ENCODE measurements at regions not wholly inside any gene's neighbourhood (a gene's known extent, or its start where the extent isn't known, plus 50 kb on each side); places are given as distances from the start of the nearest gene placed in this dataset.

DNA sequence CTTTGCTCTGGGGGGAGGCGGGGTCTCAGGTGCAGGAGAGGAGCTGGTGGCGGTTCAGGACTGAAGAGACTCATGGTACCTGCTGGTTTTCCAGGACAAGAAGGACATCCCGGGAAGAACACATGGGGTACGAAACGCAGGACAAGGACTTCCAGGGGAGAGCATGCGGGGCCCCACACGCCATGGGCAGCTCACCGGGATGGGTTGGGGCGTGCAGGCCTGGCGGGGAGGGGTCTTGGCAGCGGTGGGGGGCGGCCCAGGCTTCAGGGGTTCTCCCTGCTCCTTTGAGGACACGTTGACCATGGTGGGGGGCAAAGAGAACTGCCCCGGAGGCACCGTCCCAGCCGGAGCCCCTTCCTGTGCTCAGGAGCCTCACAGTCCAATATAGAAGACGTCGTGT lies 673.2 kb downstream of the BRD1 start:
- Histone ChIP-seq H4K91ac (ENCODE audit: insufficient read depth, low read depth, low read length) (no peak overlapping the region), H2BK5ac (ENCODE audit: low read depth, low read length, poor library complexity, severe bottlenecking) (no peak overlapping the region), H2AK9ac (replicated peaks; ENCODE audit: low read depth, low read length, poor library complexity) (no peak overlapping the region), H3K9ac (ENCODE audit: low read depth, low read length) (no peak overlapping the region), H3K9me1 (ENCODE audit: insufficient read depth, low read length) (no peaks in the 10 kb centered on the region), H2BK20ac (ENCODE audit: low read depth, low read length) (no peak overlapping the region), H3K18ac (ENCODE audit: low read depth, low read length) (no peak overlapping the region), H3K4me2 (ENCODE audit: low read depth, low read length) (no peak overlapping the region), H3K4me3 (ENCODE audit: insufficient read depth, low read depth, low read length) (no peak overlapping the region), H3K36me3 (ENCODE audit: control insufficient read depth, insufficient read depth, low read length) (no peaks in the 10 kb centered on the region), H4K8ac (ENCODE audit: low read depth in 2 of 2, low read length in 2 of 2) (no peak overlapping the region), H2AFZ (replicated peaks; ENCODE audit: low read length, poor library complexity) (no peak overlapping the region), H3K27ac (ENCODE audit: insufficient read depth, low read length) (no peak overlapping the region), H3K56ac (ENCODE audit: extremely low read depth, insufficient read depth, low read length) (no peak overlapping the region), H4K20me1 (ENCODE audit: insufficient read depth, low read length) (no peaks in the 10 kb centered on the region), H3K4ac (ENCODE audit: low read depth, low read length) (no peak overlapping the region), H2BK15ac (ENCODE audit: low read depth, low read length) (no peak overlapping the region), H3K14ac (replicated peaks; ENCODE audit: low read depth, low read length) (no peak overlapping the region), H3K23ac (ENCODE audit: low read depth, low read length) (no peak overlapping the region), H2BK120ac (ENCODE audit: low read depth, low read length) (no peak overlapping the region), H3K4me1 (ENCODE audit: control insufficient read depth, insufficient read depth, low read length) (no peaks in the 10 kb centered on the region), H2AK5ac (ENCODE audit: low read depth, low read length) (no peak overlapping the region), H3K27me3 (ENCODE audit: control insufficient read depth, insufficient read depth, low read length) (no peaks in the 10 kb centered on the region), H3K9me3 (ENCODE audit: control insufficient read depth, insufficient read depth, low read length) (peaks cover 71% of the 10 kb centered on the region), H3K79me1 (ENCODE audit: low read depth in 1 of 2, low read length in 2 of 2) (no peaks in the 10 kb centered on the region), H4K5ac (ENCODE audit: low read depth, low read length) (no peak overlapping the region)
- dilution Hi-C loops (cut with HindIII; ENCODE audit: low sequenced_read_pairs, unreplicated experiment) = no loop called here
- no TSS peak for BruUV-seq (replicated peaks)
- CTCF ChIA-PET = no interaction called here
- TF ChIP-seq MXI1 (IDR thresholded peaks at IDR 0.05; ENCODE audit: borderline replicate concordance, low read depth, low read length) (no peak), CEBPB (IDR thresholded peaks at IDR 0.05; ENCODE audit: low read depth, low read length) (no peak), MAFK (IDR thresholded peaks at IDR 0.05; ENCODE audit: low read depth, low read length) (no peak), CHD1 (IDR thresholded peaks at IDR 0.05; ENCODE audit: low read depth, low read length) (no peak), BHLHE40 (IDR thresholded peaks at IDR 0.05; ENCODE audit: low read depth, low read length) (no peak), RCOR1 (IDR thresholded peaks at IDR 0.05; ENCODE audit: insufficient replicate concordance, low read length) (no peak), NFE2L2 (IDR thresholded peaks at IDR 0.05; ENCODE audit: low read depth, low read length) (no peak), RAD21 (IDR thresholded peaks at IDR 0.05; ENCODE audit: low read length) (no peak), SMC3 (IDR thresholded peaks at IDR 0.05; ENCODE audit: low read depth, low read length) (no peak), POLR2A (IDR thresholded peaks at IDR 0.05; ENCODE audit: low read depth, low read length) (no peak), MAZ (IDR thresholded peaks at IDR 0.05; ENCODE audit: borderline replicate concordance, low read depth, low read length) (no peak), FOS (IDR thresholded peaks at IDR 0.05; ENCODE audit: low read depth, low read length) (no peak)
- TF ChIP-seq, protein P1, sequence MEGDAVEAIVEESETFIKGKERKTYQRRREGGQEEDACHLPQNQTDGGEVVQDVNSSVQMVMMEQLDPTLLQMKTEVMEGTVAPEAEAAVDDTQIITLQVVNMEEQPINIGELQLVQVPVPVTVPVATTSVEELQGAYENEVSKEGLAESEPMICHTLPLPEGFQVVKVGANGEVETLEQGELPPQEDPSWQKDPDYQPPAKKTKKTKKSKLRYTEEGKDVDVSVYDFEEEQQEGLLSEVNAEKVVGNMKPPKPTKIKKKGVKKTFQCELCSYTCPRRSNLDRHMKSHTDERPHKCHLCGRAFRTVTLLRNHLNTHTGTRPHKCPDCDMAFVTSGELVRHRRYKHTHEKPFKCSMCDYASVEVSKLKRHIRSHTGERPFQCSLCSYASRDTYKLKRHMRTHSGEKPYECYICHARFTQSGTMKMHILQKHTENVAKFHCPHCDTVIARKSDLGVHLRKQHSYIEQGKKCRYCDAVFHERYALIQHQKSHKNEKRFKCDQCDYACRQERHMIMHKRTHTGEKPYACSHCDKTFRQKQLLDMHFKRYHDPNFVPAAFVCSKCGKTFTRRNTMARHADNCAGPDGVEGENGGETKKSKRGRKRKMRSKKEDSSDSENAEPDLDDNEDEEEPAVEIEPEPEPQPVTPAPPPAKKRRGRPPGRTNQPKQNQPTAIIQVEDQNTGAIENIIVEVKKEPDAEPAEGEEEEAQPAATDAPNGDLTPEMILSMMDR (conservative IDR thresholded peaks at IDR 0.05; ENCODE audit: low read depth, low read length) = no peak
- 61% methylated on average over 6 of the region's 18 CpGs; no CpG with 5 or more reads in 1 of the 2 experiments for WGBS, 2 experiments (ENCODE audit: extremely low coverage in 2 of 2, insufficient read length in 1 of 2)
- in situ Hi-C loops (cut with MboI; ENCODE audit: low sequenced_read_pairs) = no loop called here
- intact Hi-C loops (cut with micrococcal nuclease) = no loop called here
- DNase-seq (no peak), ATAC-seq (ENCODE audit: low read depth) (no peak)
- POLR2A ChIA-PET (ENCODE audit: unreplicated experiment) = no interaction called here

Data from IMR-90 (cell line).